ENCODE measurements at regions not wholly inside any gene's neighbourhood (a gene's known extent, or its start where the extent isn't known, plus 50 kb on each side); places are given as distances from the start of the nearest gene placed in this dataset.

DNA sequence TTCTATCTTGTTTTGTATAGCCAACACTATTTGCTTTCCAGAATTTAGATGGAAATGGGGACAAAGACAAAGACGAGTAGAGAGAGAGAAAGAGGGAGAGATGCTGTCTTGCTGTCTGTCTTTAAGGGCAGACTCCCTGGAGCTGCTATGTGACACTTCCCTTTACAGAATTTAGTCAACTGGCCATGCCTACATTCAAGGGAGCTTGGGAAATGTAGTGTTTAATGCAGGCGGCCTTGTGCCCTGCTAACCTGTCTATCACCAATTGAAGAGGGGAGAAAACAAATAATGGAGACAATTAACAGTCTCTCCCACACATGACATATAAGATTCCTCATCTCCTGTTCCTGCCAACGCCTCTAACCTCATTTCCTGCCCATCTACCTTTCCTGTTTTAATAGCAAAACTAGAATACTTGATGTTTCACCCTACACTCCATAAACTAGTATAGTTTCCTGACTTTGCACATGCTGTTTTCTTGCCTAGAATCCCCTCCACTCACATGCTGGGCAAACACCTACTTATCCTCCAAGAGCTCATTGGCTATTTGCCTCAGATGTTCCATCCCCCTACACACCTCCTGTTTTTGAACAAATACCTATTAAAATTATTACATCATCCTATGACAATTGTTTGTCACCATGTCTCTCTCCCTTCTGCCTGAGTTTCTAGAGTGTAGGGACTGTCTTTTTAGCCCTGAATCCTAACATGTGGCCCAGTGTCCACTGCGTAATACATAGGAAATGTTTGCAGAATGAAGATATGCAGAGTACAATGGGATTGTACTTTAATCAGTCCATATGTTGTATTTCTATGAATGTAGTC lies 117.2 kb downstream of the SLC25A24 start:
- no peak for DNase-seq (ENCODE audit: low read depth)

DNA sequence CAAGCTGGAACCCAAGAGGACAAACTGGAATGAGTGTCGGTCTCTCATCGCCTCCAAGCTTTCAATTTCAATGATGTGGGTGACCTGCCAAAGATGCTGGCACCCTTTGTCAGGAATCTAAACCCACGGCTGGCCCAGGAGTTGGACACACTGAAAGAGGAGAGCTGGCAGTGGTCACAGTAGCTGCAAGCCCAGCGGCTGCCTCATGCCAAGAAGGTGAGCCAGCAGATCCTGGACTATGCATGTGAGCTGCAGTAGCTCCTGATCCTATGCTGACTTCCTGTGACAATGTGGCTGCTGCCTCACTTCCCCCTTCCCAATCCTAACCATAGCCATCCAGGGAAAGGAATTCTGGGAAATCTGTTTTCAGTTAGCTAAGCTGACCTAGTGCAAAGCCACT lies 117.0 kb upstream of the VAV3 start:
- peak; percentile 10 for DNase-seq (ENCODE audit: low read depth)

DNA sequence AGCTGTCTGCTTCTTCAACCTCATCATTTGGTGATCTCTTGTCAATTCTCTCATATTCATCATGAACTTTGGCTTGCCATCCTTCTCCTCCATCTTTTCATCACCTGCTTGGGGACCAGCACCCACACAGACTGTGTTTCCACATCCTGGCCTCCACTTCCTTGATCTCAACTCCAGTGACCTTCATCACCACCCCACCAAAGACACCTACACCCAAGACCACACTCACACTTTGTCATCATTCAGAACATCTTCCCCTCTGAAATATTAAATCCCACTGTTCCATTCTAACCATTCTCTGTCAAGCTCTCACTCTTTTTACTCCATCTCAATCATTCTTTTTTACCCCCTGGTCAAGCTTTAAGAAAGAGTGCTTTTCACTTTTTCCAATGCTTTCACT lies 115.5 kb upstream of the VAV3 start:
- no peak for DNase-seq (ENCODE audit: low read depth)

DNA sequence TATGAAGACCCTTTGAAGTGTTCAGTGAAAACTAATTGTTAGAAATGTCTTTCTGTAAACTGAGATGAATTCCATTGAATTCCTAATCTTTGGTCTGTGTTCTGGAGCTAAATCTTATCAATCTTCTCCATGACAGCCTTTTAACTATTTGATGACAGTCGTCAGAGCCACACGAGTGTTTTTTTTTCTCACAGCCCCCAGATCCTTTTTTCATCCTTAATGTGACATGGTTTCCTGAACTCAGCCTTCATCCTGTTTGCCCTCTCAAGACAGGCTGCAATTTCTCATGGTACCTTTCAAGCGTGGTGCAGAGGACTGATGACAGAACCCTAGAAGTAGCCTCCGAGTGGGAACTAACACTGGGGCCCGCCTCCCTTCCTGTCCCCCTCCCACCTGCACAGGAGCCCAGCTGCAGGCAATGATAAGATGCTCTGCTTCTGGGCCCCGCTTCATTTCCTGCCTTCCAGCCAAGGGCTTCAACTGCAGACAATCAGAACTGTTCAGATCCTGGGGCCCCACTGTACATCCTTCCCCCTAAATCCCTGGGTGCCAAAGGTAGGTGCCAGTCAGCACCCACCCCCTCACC lies 114.6 kb upstream of the VAV3 start:
- DNase-seq (ENCODE audit: low read depth), result no peak

DNA sequence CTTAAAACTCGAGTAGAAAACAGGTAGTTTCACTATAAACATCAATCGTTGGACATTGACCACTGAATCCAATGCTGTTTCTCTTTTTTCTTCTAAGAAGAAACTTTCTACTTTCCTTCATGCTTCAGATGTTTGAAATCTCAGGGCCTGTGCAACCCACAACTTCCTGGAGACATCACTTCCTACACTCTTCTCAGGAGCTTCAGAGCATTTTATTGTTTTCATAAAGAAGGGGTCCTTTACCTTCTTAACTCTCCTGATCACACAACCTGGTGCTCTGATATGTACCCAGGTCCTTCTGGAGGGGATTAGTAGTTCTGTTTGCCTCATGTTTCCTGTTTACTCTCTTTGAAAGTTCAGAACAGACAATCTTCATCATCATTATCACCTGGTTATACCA lies 113.0 kb upstream of the VAV3 start:
- DNase-seq (ENCODE audit: low read depth), result no peak

DNA sequence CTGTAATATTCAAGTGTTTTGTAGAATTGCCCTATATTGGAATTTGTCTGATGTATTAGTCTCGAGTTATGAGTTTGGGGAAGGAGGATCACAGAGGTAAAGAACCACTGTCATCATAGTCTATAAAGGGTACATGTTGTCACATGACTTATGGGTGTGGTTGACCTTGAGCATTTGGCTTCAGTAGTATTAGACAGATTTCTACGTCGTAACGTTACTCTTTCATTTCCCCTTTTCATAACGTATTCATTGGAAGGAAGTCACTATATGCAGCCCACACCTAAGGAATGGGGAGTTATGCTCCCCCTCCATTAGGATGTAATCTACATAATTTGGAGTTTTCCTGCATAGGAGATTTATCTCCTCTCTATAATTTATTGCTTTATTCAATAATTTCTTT lies 110.1 kb upstream of the VAV3 start:
- DNase-seq (ENCODE audit: low read depth), result no peak

DNA sequence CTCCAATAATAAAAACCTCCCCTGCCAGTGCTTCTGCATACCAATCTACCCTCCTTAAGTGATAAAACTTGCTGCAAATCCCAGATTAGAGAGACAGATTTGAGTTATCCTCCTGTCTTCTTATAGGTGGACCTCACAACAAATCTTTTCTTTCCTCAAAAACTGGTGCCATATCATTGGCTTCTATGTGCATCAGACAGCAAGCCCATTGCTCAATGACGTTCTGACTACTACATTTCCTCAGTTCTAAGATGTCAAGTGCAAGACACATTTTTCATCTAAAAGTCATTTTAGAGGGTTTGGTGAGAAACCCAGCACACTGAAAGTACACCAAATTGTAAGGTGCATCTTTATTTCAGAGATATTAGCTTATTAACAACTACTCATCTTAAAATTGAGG lies 107.8 kb upstream of the VAV3 start:
- DNase-seq (ENCODE audit: low read depth), result no peak

DNA sequence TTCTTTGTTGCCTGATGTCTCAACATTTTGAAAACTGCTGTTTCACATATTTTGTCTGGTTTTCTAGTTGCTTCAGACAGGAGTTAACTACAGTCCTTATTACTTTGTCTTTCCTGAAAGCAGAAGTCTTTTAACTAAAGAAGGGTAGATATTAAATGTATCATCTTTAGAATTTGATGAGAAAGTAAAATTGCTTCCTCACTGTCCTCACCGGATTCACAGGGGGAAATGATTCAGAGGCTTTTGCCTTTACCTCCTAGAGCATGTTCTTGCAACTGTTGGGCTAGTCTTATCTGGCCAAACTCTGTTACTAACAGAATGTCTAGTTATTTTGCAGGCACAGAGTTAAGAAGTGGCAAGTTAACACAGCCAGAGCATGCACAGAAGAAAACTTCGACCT lies 107.2 kb upstream of the VAV3 start:
- DNase-seq (ENCODE audit: low read depth), result no peak

DNA sequence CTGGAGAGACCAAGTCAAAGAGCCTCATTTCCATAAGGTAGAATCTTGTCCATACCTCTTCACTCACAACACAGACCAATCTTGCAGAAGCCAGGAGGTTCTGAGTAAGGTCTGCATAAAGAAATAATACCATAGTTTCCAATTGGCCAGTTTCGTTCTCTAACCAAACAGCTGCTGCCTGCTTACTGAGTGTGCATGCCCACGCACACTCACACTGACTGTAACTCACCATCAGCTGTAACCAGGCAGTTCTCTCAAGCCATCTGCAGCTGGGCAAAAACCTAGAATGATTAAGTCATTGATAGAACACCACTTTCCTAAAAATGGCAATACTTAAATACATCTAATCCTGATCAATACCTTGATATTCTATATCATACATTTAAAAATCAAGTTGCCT lies 106.6 kb upstream of the VAV3 start:
- no peak for DNase-seq (ENCODE audit: low read depth)

DNA sequence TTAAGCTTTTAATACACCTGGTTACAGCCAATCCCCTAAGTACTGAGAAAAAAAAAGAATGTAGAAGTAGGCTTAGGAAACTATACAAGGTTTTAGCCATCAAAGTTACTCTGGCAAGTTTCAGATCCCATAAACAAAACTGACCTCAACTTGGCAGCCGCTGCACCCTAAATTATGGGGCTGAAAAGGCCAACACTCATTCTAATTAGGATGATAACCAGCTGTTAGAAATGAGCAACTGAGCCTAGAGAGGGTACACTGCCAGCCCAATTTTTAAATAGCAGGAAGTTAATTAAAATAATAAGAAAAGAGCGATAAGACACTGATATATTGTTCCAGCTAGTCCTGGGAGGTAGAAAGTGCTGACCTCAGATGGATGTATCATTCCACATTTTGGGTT lies 105.7 kb upstream of the VAV3 start:
- DNase-seq (ENCODE audit: low read depth), result no peak

DNA sequence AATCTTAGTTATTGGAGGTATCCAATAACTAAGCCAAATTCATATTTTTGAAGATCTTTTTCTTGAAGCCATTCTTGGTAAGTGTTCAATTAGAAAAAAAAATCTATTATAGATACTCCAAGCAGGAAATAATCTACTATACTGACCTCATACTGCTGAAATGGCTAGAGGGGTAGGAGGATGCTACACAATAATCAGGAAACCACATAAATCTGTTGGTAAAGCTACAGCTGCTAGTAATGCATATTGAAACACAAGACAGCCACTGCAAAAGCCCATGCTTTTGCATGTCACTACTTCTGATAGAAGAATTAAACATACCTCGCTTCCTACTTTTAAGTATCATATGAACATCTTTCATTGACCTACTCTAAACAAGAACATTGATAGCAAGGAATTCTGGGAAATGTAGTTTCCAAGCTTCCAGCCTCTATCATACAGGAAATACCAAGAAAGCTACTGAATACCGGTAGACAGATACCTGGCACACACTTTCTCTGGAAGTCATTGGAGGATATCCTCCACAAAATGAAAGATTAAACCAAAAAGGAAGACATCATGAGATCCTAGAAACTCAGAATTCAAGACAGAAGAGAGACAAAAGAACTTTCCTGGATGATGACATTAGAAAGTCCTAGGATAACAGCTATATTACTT lies 103.0 kb upstream of the VAV3 start:
- peak; percentile 30 for DNase-seq (ENCODE audit: low read depth)

DNA sequence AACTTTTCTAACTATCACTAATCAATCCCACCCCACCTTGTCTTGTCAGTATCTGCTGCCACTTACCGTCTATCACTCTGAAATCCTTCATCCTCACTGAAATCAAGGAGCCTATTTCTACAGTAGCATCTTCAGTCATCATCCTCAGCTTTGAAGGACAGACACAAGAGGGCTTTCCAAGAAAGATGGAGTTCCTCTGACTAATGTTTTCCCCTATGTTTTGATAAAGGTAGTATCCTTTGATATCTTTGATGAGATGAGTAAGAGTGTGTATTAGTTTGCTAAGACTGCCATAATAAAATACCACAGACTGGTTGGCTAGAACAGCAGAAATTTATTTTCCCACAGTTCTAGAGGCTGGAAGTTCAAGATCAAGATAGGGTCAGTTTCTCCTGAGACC lies 101.8 kb upstream of the VAV3 start:
- no peak for DNase-seq (ENCODE audit: low read depth)

DNA sequence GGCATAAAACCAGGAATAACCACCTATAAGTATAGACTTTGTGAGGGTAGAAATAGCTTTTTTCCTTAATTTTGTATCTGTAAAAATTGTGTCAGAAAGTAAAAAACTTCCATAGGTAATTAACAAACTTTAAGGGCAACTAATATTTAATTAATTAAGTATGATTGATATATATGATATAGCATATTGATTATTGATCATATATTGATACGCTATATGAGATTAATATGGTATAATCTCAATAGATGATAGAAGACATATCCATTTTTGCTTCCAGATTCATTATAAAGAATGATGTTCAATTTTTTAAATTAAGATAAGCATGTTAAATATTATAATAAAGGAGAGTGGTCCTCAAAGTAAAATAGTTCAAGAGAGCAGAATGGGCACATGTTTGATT lies 99.3 kb upstream of the VAV3 start:
- DNase-seq (ENCODE audit: low read depth), result no peak

DNA sequence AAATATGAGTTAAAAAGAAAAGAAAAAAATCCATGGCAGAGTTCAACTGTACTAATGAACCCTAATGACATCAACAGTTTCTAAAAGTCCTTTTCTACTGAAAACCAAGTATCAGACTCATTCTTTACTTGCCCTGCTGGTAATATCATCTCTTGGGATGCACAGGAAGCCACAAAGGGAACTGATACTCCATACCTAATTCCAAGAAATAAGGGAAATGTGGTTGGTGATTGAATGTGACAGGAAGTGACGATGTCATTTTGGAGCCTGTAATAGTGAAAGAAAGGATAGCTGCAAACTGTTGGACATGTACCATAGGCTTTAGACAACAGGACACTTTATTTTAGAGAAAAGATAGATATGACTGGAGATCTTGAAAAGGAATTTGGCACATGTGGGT lies 98.7 kb upstream of the VAV3 start:
- DNase-seq (ENCODE audit: low read depth), result no peak

DNA sequence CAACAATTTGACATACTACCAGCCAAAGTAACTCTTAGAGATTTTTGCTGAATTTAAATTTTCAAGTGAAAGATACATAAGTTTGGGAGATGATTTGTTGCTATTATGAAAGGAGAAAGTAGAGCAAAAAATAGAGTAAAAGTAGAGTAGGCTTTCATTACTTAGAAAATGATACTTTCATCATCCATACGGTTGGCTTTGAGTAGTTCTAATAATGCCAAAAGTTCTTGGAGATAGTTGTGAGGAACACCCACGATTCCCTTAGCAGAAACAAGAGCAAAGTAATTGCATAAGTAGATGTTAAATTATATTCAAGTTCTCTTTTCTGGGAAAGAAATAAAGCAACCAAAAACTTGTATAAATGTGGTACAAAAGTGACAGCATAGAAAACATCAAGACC lies 95.0 kb upstream of the VAV3 start:
- no peak for DNase-seq (ENCODE audit: low read depth)

DNA sequence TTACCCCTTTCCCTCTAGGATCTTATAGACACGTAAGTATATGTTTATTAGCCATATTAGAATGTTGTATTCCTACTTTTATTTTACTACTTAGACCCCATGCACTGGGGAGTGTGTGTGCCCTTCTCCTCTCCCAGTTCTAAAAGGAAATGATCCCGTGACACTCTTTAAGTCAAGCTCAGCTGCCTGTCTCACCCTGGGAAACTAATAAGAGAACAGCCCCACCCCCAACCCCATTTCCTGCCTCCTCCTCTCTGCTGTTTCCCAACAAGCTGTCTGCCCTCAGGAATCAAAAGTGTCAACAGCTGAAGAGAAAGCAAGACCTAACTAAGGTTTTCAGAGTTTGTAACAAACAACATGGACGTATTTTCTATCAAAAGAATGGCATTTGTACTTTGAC lies 92.6 kb upstream of the VAV3 start:
- DNase-seq (ENCODE audit: low read depth), result no peak

DNA sequence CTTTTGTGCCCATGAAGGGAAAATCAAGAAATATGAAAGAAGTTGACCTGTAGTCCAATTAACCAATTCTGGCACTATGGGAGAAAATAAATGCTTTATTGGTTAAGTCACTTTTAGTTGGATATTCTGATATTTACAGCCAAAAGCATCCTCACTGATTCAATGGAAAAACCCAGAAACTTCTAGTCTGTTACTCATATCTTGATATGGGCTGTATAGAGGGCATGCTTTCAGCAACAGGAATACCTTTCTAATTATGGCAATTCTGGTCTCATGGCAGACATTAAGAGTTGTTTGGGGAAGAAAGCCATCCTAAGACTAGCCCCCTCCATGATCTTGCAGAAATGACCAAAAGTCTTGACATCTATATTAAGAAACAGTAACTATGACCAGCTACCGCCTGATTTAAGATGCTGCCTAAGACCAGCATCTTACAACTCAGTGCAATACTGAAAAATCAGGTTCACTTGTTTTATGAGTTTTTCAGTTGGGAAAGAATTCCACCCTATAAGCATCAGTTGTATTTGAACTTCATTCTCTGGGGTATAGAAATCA lies 91.5 kb upstream of the VAV3 start:
- DNase-seq (ENCODE audit: low read depth), result no peak

DNA sequence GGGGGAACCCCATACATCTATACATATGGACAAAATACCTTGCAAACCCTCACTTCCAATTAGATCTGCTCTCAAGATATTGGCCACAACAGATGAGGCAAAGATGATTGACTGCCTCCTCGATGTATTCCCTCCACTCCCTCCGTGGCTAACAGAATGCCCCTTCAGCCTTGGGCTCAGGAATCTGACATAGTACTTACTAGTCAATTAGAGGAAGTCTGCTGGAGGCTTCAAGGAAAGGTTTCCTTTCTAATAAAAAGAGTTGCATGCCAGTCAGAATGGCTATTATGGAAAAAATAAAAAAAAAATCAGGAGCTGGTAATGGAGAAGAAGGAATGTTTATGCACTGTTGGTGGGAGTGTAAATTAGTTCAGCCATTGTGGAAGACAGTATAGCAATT lies 90.4 kb upstream of the VAV3 start:
- no peak for DNase-seq (ENCODE audit: low read depth)

DNA sequence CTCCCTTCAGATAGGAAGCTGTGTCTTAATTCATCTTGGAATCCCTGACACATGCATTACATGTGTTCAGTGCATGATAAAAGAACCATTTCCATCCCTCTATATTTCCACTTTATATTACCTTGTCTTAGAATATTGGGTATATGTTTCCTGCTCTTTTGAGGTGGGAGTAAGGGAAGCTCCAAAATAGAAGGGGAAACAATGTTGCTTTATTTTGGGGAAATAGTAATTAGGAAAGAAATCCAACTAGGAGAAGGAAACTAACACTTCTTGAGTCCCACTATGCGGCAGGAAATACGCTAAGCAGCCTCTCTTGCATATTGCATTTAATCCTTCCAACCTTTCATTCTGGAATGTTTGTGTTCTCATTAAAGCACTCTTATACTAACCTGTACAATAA lies 89.4 kb upstream of the VAV3 start:
- no peak for DNase-seq (ENCODE audit: low read depth)

DNA sequence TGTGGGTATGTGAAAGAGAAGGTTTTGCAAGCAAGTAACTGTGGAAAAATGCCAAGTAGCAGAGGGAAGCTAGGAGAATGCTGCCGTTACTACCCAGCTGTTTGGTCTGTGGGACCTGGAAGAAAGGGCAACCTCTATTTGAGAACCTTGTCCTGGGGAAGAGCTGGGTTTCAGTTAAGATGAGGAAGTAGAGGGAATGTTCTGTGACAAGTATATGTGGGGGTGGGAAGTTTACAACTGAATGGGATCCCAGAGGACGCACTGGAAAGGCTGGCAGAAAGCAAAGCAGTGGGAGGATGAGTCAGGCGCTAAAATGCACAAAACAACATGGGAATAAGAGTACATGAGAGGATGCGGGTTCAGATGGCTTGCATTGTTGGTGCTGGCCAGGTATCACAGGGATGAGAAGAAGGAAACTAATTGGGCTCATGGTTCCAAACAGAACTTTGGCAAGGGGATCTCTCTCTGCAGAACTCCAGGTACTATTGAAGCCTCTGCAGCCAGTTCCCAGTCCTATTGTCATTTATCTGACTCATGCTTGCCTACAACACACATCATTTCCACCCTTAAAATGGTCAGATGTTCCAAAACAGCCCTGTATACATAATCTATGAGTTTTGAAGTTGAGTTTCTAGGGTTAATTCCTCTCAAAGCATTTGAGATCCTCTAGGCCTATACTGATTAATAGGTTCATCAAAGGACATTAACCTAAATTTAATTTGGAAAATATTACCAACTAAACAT lies 88.5 kb upstream of the VAV3 start:
- DNase-seq (ENCODE audit: low read depth), result peak; percentile 7

DNA sequence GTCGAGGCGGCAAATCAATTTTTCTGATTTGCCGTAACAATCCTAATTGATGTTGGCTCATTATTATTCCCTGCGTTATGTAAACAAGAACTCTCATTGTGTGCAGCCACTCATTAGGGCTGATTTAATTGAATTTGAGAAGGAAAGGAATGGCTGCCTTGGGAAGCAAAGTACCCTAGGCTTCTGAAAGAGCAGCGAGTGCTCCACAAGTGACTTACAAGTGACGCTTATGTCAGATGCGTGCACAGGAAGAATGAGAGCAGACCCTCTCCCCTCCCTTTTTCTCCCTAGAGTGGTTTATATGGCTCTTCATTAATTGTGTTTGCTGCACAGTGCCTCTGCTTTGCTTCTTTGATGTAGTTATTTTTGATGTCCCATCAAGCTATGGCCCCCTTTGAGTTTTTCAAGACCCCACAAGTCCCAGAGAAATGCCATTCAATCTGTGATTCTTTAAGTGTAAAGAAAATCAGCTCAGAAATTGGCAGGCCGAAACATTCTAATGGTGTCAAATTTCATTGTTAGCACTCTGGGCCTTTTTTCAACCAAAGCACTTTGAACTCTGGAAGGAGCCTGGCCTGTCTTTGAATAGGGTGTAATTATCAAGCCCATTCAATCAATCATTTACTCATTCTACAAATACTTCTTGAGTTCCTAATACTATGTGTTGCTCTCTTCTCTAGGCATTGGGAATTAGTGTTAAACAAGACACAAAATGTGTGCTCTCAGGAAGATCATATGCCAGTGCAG lies 86.8 kb upstream of the VAV3 start:
- no peak for DNase-seq (ENCODE audit: low read depth)

Data from ELR (cell line).